HCT116 (cell line): ENCODE measurements at regions not wholly inside any gene's neighbourhood (a gene's known extent, or its start where the extent isn't known, plus 50 kb on each side); places are given as distances from the start of the nearest gene placed in this dataset.

Experiments used
- ATAC-seq: fragments of 200-7000 bp; cut with Tn5 transposase; 2 replicates; pipeline ENCODE4 v1.9.1; 2020; ENCODE audit warnings: mild to moderate bottlenecking, moderate library complexity
- BruUV-seq: library from RNA; stranded (reverse); fragments of 400-500 nt; replicated peaks from 2 replicates; lab custom pipeline; 2021; lab: Mats Ljungman, UMichigan
- CTCF ChIA-PET: fragments of 300-600 bp; sonication (Branson Sonifier 250); formaldehyde crosslinking; loops from one replicate; lab custom pipeline; 2021; ENCODE audit warnings: antibody characterized with exemption; lab: Charles Lee
- POLR2A ChIA-PET: fragments of 300-600, 350-600 bp; sonication (Branson Sonifier 250); formaldehyde crosslinking; loops from one replicate; lab custom pipeline; 2021; ENCODE audit warnings: antibody characterized with exemption; lab: Charles Lee
- RAD21 ChIA-PET, 2 experiments: fragments of 300-600 bp; sonication (Branson Sonifier 250); formaldehyde crosslinking; loops; one replicate each; lab custom pipeline; 2023; ENCODE audit warnings: low total read pairs in 2 of 2; ENCODE audit not compliant: uncharacterized antibody in 2 of 2, unreplicated experiment in 2 of 2, low non-redundant PET in 1 of 2; lab: Charles Lee
- DNase-seq: peaks from one replicate; pipeline ENCODE4 v3.0.0-alpha.2; 2010; ENCODE audit warnings: low read depth, low spot score
- H2AFZ ChIP-seq: fragments of 200-600 bp; shearing (Covaris generic), sonication (generic); 2 replicates; pipeline ENCODE4 v1.6.1; 2017; ENCODE audit warnings: low read depth, mixed run types, mixed read lengths, antibody characterized with exemption, low read length; ENCODE audit not compliant: poor library complexity, severe bottlenecking
- H3K27ac ChIP-seq: 2 replicates; pipeline ENCODE4 v1.5.1; 2012; ENCODE audit warnings: low read depth, low read length
- H3K27me3 ChIP-seq: fragments of 200-600 bp; sonication (generic); 2 replicates; pipeline ENCODE4 v1.6.1; 2016; ENCODE audit warnings: mixed run types, low read length, mixed read lengths; ENCODE audit not compliant: insufficient read depth
- H3K36me3 ChIP-seq, 2 experiments: fragments of 200-500 bp in 1 of 2; fragments of 200-600 bp in 1 of 2; sonication (Bioruptor generic) in 1 of 2; sonication (generic) in 1 of 2; 2 replicates each; pipeline versions ENCODE4 v1.5.1 to v1.6.1; 2014 to 2016; ENCODE audit warnings: low read length in 2 of 2, inconsistent platforms in 1 of 2, mixed read lengths in 1 of 2, mixed run types in 1 of 2; ENCODE audit not compliant: insufficient read depth in 2 of 2, control insufficient read depth in 1 of 2
- H3K4me1 ChIP-seq, 2 experiments: fragments of 200-600 bp in 1 of 2; sonication (generic) in 1 of 2; 2 replicates each; pipeline versions ENCODE4 v1.5.1 to v1.6.1; 2012 to 2017; ENCODE audit warnings: low read length in 2 of 2, inconsistent platforms in 1 of 2, mild to moderate bottlenecking in 1 of 2, mixed read lengths in 1 of 2, mixed run types in 1 of 2, moderate library complexity in 1 of 2; ENCODE audit not compliant: insufficient read depth in 2 of 2, control insufficient read depth in 1 of 2
- H3K4me2 ChIP-seq: fragments of 200-600 bp; sonication (generic); 2 replicates; pipeline ENCODE4 v1.6.1; 2017; ENCODE audit warnings: mixed run types, low read length, mixed read lengths
- H3K4me3 ChIP-seq, 2 experiments: fragments of 200-600 bp in 1 of 2; sonication (generic) in 1 of 2; replicated peaks in 1 of 2; 2 replicates each; pipeline ENCODE4 v1.5.1; 2011 to 2016; ENCODE audit warnings: low read length in 2 of 2, control low read depth in 1 of 2, low read depth in 1 of 2, mild to moderate bottlenecking in 1 of 2, mixed read lengths in 1 of 2, mixed run types in 1 of 2
- H3K79me2 ChIP-seq: fragments of 200-600 bp; sonication (generic); 2 replicates; pipeline ENCODE4 v1.6.1; 2017; ENCODE audit warnings: mild to moderate bottlenecking, mixed run types, low read length, moderate library complexity, mixed read lengths; ENCODE audit not compliant: insufficient read depth
- H3K9ac ChIP-seq: fragments of 200-600 bp; sonication (generic); 2 replicates; pipeline ENCODE4 v1.6.1; 2016; ENCODE audit warnings: low read length, mixed read lengths
- H3K9me2 ChIP-seq: fragments of 200-600 bp; sonication (generic), shearing (Covaris generic); 2 replicates; pipeline ENCODE4 v1.6.1; 2017; ENCODE audit warnings: mixed run types, mild to moderate bottlenecking, moderate library complexity; ENCODE audit not compliant: insufficient read depth
- H3K9me3 ChIP-seq, 2 experiments: fragments of 200-500 bp in 1 of 2; fragments of 200-600 bp in 1 of 2; sonication (Bioruptor generic) in 1 of 2; sonication (generic) in 1 of 2; 2 replicates each; pipeline ENCODE4 v1.6.1; 2014 to 2017; ENCODE audit warnings: low read length in 2 of 2, mixed read lengths in 2 of 2, inconsistent platforms in 1 of 2, low read depth in 1 of 2, mild to moderate bottlenecking in 1 of 2, mixed run types in 1 of 2, moderate library complexity in 1 of 2; ENCODE audit not compliant: control insufficient read depth in 1 of 2, insufficient read depth in 1 of 2
- H4K20me1 ChIP-seq: fragments of 200-600 bp; sonication (generic), shearing (Covaris generic); 2 replicates; pipeline ENCODE4 v1.6.1; 2017; ENCODE audit warnings: mixed run types, mild to moderate bottlenecking, moderate library complexity; ENCODE audit not compliant: insufficient read depth
- CEBPB ChIP-seq: IDR thresholded peaks from 2 replicates; pipeline ENCODE4 v1.6.1; 2012; ENCODE audit warnings: low read depth
- EGR1 ChIP-seq: IDR thresholded peaks from 2 replicates; pipeline ENCODE4 v1.6.1; 2012; ENCODE audit warnings: low read depth
- ELF1 ChIP-seq: IDR thresholded peaks from 2 replicates; pipeline ENCODE4 v1.6.1; 2012; ENCODE audit warnings: low read depth, borderline replicate concordance
- EZH2phosphoT487 ChIP-seq: fragments of 200-600 bp; IDR thresholded peaks from 2 replicates; pipeline ENCODE4 v1.6.1; 2018; ENCODE audit warnings: antibody characterized with exemption, borderline replicate concordance
- FOSL1 ChIP-seq: IDR thresholded peaks from 2 replicates; pipeline ENCODE4 v1.6.1; 2012; ENCODE audit warnings: low read depth
- POLR2AphosphoS5 ChIP-seq: IDR thresholded peaks from 2 replicates; pipeline ENCODE4 v1.6.1; 2011; ENCODE audit warnings: mild to moderate bottlenecking, low read depth, low read length, moderate library complexity
- SP1 ChIP-seq: IDR thresholded peaks from 2 replicates; pipeline ENCODE4 v1.6.1; 2012; ENCODE audit warnings: low read depth
- ZFX ChIP-seq: fragments of 450-650 bp; IDR thresholded peaks from 2 replicates; pipeline ENCODE4 v1.6.1; 2017
- ZNF274 ChIP-seq: fragments of 200-500 bp; sonication (Bioruptor generic); IDR thresholded peaks from 2 replicates; pipeline ENCODE4 v1.6.1; 2014; ENCODE audit warnings: mild to moderate bottlenecking, low read depth, low read length, inconsistent platforms
- intact Hi-C: fragments of 100-400 bp; cut with micrococcal nuclease; formaldehyde crosslinking; loops from 2 replicates; pipeline ENCODE4 v1.10.0; 2022
- TF ChIP-seq, protein P1 (sequence below): IDR thresholded peaks from 2 replicates; pipeline ENCODE4 v1.6.1; 2012; ENCODE audit warnings: low read depth
- TF ChIP-seq, protein P2 (sequence below): IDR thresholded peaks from 2 replicates; pipeline ENCODE4 v1.6.1; 2011; ENCODE audit warnings: mild to moderate bottlenecking, low read length, moderate library complexity; ENCODE audit not compliant: insufficient replicate concordance; ENCODE audit errors: extremely low read depth
- TF ChIP-seq, protein P3 (sequence below): IDR thresholded peaks from 2 replicates; pipeline ENCODE4 v1.6.1; 2012
- TF ChIP-seq, protein P4 (sequence below), 3 experiments: fragments of 200-600 bp in 1 of 3; sonication (generic) in 1 of 3; IDR thresholded peaks in 2 of 3; conservative IDR thresholded peaks in 1 of 3; 2 replicates each; pipeline ENCODE4 v1.5.1; 2012 to 2017; ENCODE audit warnings: low read depth in 2 of 3, low read length in 2 of 3, antibody characterized with exemption in 1 of 3, borderline replicate concordance in 1 of 3, control low read depth in 1 of 3, mild to moderate bottlenecking in 1 of 3, mixed read lengths in 1 of 3, mixed run types in 1 of 3, moderate library complexity in 1 of 3; ENCODE audit not compliant: insufficient read depth in 1 of 3

DNA sequence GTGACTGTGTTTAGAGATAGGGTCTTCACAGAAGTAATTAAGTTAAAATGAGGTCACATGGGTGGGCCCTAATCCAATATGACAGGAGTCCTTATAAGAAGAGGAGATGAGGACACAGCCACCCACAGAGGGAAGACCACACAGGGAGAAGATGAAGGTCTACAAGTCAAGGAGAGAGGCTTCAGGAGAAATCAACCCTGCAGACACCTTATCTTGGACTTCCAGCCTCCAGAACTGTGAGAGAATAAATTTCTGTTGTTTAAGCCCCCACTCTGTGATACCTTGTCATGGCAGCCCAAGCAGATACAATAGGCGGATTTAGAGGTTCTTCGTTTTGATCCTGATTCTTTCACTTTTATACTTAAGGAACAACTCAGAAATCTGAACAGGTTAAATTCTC, 63.5 kb upstream of the NEDD9 start:
- intact Hi-C loops, result no loop called here
- Histone ChIP-seq H3K4me1 (no peaks in the 10 kb centered on the region), H3K9ac (no peak overlapping the region), H3K4me2 (no peak overlapping the region), H2AFZ (no peak overlapping the region), H3K9me2 (no peaks in the 10 kb centered on the region), H3K27me3 (no peaks in the 10 kb centered on the region), H3K27ac (no peak overlapping the region), H3K79me2 (no peaks in the 10 kb centered on the region), H3K9me3 (no peaks in the 10 kb centered on the region), H3K36me3 (no peaks in the 10 kb centered on the region), H3K4me3 (no peak overlapping the region), H4K20me1 (no peaks in the 10 kb centered on the region)
- no TSS peak for BruUV-seq
- ATAC-seq, result no peak
- DNase-seq, result no peak
- POLR2A ChIA-PET, result no interaction called here
- RAD21 ChIA-PET, result no interaction called here
- CTCF ChIA-PET, result no interaction called here
- no peak for TF ChIP-seq ELF1
- TF ChIP-seq, protein P1, sequence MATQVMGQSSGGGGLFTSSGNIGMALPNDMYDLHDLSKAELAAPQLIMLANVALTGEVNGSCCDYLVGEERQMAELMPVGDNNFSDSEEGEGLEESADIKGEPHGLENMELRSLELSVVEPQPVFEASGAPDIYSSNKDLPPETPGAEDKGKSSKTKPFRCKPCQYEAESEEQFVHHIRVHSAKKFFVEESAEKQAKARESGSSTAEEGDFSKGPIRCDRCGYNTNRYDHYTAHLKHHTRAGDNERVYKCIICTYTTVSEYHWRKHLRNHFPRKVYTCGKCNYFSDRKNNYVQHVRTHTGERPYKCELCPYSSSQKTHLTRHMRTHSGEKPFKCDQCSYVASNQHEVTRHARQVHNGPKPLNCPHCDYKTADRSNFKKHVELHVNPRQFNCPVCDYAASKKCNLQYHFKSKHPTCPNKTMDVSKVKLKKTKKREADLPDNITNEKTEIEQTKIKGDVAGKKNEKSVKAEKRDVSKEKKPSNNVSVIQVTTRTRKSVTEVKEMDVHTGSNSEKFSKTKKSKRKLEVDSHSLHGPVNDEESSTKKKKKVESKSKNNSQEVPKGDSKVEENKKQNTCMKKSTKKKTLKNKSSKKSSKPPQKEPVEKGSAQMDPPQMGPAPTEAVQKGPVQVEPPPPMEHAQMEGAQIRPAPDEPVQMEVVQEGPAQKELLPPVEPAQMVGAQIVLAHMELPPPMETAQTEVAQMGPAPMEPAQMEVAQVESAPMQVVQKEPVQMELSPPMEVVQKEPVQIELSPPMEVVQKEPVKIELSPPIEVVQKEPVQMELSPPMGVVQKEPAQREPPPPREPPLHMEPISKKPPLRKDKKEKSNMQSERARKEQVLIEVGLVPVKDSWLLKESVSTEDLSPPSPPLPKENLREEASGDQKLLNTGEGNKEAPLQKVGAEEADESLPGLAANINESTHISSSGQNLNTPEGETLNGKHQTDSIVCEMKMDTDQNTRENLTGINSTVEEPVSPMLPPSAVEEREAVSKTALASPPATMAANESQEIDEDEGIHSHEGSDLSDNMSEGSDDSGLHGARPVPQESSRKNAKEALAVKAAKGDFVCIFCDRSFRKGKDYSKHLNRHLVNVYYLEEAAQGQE, result no peak

DNA sequence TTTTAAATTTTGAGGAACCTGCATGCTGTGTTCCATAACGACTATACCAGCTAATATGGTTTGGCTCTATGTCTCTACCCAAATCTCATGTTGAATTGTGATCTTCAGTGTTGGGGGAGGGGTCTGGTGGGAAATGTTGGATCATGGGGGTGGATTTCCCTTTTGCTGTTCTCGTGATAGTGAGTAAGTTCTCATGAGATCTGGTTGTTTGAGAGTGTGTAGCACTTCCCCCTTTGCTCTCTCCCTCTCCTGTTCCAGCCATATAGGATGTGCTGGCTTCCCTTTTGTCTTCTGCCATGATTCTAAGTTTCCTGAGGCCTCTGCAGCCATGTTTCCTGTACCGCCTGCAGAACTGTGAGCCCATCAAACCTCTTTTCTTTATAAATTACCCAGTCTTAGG, 61.8 kb upstream of the NEDD9 start:
- POLR2A ChIA-PET, result no interaction called here
- Histone ChIP-seq H3K4me1 (no peaks in the 10 kb centered on the region), H4K20me1 (no peaks in the 10 kb centered on the region), H3K4me2 (no peak overlapping the region), H3K9ac (no peak overlapping the region), H3K9me3 (no peaks in the 10 kb centered on the region), H2AFZ (no peak overlapping the region), H3K27ac (no peak overlapping the region), H3K27me3 (no peaks in the 10 kb centered on the region), H3K4me3 (no peak overlapping the region), H3K79me2 (no peaks in the 10 kb centered on the region), H3K9me2 (no peaks in the 10 kb centered on the region), H3K36me3 (no peaks in the 10 kb centered on the region)
- BruUV-seq, result no TSS peak
- RAD21 ChIA-PET, result no interaction called here
- no peak for DNase-seq
- no peak for ATAC-seq
- CTCF ChIA-PET, result no interaction called here
- intact Hi-C loops, result no loop called here
- TF ChIP-seq ZNF274 (no peak), POLR2AphosphoS5 (no peak), SP1 (no peak), ELF1 (no peak), FOSL1 (no peak), CEBPB (no peak), EGR1 (no peak), ZFX (no peak), EZH2phosphoT487 (no peak)
- TF ChIP-seq, protein P2, sequence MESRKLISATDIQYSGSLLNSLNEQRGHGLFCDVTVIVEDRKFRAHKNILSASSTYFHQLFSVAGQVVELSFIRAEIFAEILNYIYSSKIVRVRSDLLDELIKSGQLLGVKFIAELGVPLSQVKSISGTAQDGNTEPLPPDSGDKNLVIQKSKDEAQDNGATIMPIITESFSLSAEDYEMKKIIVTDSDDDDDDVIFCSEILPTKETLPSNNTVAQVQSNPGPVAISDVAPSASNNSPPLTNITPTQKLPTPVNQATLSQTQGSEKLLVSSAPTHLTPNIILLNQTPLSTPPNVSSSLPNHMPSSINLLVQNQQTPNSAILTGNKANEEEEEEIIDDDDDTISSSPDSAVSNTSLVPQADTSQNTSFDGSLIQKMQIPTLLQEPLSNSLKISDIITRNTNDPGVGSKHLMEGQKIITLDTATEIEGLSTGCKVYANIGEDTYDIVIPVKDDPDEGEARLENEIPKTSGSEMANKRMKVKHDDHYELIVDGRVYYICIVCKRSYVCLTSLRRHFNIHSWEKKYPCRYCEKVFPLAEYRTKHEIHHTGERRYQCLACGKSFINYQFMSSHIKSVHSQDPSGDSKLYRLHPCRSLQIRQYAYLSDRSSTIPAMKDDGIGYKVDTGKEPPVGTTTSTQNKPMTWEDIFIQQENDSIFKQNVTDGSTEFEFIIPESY, result no peak
- TF ChIP-seq, protein P3, sequence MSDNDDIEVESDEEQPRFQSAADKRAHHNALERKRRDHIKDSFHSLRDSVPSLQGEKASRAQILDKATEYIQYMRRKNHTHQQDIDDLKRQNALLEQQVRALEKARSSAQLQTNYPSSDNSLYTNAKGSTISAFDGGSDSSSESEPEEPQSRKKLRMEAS, result no peak
- TF ChIP-seq, protein P4, sequence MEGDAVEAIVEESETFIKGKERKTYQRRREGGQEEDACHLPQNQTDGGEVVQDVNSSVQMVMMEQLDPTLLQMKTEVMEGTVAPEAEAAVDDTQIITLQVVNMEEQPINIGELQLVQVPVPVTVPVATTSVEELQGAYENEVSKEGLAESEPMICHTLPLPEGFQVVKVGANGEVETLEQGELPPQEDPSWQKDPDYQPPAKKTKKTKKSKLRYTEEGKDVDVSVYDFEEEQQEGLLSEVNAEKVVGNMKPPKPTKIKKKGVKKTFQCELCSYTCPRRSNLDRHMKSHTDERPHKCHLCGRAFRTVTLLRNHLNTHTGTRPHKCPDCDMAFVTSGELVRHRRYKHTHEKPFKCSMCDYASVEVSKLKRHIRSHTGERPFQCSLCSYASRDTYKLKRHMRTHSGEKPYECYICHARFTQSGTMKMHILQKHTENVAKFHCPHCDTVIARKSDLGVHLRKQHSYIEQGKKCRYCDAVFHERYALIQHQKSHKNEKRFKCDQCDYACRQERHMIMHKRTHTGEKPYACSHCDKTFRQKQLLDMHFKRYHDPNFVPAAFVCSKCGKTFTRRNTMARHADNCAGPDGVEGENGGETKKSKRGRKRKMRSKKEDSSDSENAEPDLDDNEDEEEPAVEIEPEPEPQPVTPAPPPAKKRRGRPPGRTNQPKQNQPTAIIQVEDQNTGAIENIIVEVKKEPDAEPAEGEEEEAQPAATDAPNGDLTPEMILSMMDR (IDR thresholded peaks at IDR 0.05 in 2 of 3, conservative IDR thresholded peaks at IDR 0.05 in 1 of 3; ENCODE audit: borderline replicate concordance in 1 of 3, insufficient read depth in 1 of 3, low read depth in 2 of 3, low read length in 2 of 3), result no peak
